Lower leg skin (tissue), 4 donors: ENCODE measurements at regions not wholly inside any gene's neighbourhood (a gene's known extent, or its start where the extent isn't known, plus 50 kb on each side); places are given as distances from the start of the nearest gene placed in this dataset.

ENCODE experiments used
- DNase-seq, 2 donors: peaks; one replicate each; pipeline ENCODE4 v3.0.0-alpha.2; 2019; ENCODE audit warnings: low spot score in 2 of 2
- H3K4me3 ChIP-seq: fragments of 200-600 bp; sonication (generic); 2 replicates; pipeline ENCODE4 v1.5.1; 2017; ENCODE audit warnings: mild to moderate bottlenecking, low read depth; ENCODE audit not compliant: poor library complexity, severe bottlenecking
- CTCF ChIP-seq, 3 donors: fragments of 450-650 bp; IDR thresholded peaks; one replicate each; pipeline ENCODE4 v1.5.1; 2016; ENCODE audit warnings: antibody characterized with exemption in 3 of 3, mild to moderate bottlenecking in 3 of 3, moderate library complexity in 2 of 3
- POLR2A ChIP-seq, 2 donors: fragments of 450-650 bp; IDR thresholded peaks; one replicate each; pipeline ENCODE4 v1.6.1; 2016 to 2017; ENCODE audit warnings: antibody characterized with exemption in 2 of 2, mild to moderate bottlenecking in 1 of 2, moderate library complexity in 1 of 2
- WGBS, 2 donors: methylation state at CpG; one replicate each; pipeline ENCODE4 v1.1.5; 2018; 5-methylcytosine and 5-hydroxymethylcytosine counted together
- intact Hi-C: fragments of 100-400 bp; cut with DNase I; formaldehyde crosslinking; loops from one replicate; pipeline ENCODE4 v1.15.0; 2023; ENCODE audit warnings: low total_unique reads

- 89 to 94% methylated on average over 3 of the region's 3 CpGs for WGBS, 2 donors
- no peak for TF ChIP-seq CTCF (IDR thresholded peaks at IDR 0.05)
- no peak for TF ChIP-seq POLR2A (IDR thresholded peaks at IDR 0.05)
- intact Hi-C loops = no loop called here
- no peak overlapping the region for H3K4me3 ChIP-seq
- DNase-seq = no peak
These were observed 103.3 kb upstream of the CNTLN start for GRCh38 chr9:17031546-17031945.

DNA sequence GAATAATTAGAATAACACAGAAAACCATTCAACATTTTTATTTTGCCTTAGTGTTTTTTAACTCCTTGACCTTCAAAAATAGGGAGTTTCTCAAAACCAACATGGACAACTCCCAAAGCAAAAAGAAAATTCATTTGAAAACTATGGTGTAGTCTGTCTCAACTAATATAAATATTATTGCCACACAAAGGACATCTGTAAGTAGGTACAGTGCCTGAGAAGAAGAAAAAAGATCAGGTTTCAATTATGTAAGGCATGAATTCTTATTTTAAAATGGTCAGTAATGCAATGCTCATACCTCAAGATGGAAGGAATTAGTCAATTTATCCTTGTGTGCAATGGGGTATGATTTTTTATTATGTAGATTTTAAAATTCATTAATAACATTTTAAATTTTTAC, 109.6 kb upstream of the CNTLN start:
- TF ChIP-seq CTCF (IDR thresholded peaks at IDR 0.05) = no peak
- no peak for TF ChIP-seq POLR2A (IDR thresholded peaks at IDR 0.05)
- no peak overlapping the region for H3K4me3 ChIP-seq
- intact Hi-C loops = no loop called here
- DNase-seq = no peak

DNA sequence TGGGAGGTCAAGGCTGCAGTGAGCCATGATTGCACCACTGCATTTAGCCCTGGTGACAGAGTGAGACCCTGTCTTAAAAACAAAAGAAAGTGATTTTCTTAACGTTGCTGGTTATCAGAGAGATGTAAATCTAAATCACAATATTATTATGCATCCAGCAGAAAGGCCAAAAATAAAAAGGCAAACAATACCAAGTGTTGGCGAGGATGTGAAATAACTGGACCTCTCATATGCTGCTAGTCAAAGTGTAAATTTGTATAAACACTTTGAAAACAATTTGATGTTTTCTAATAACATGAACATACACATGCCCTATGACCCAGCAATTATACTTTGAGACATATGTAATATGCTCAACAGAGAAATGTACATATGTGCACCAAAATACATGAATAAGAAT, 110.7 kb upstream of the CNTLN start:
- no peak for DNase-seq
- no peak overlapping the region for H3K4me3 ChIP-seq
- intact Hi-C loops = no loop called here
- 88 to 94% methylated on average over 2 of the region's 2 CpGs for WGBS, 2 donors
- TF ChIP-seq POLR2A (IDR thresholded peaks at IDR 0.05) (no peak), CTCF (IDR thresholded peaks at IDR 0.05) (no peak)

DNA sequence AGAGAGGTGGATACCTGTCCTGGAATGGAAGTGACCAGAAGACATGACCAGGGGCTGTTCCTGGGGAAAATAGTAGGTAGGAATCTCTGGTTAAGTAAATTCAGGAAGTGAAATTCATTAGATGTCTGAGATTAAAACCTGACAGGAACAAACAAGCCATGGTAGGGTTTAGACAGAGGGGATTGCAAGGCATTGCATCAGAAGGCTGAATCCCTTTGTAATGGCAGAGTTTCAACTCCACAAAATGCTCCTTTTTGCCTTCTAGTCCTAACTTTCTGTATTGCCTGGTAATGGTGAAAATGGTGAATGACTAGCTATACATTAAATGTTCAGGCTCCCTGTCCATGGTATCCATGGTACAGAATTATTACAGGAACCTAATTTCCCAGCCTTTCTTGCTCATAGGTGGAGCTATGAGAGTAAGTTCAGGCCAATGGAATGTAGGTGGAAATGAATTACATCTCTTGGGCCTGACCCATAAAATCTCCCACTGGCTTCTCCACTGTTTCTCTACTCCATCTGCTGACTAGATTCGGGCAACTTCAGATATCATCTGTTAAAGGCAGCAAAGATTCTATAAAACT, 113.4 kb upstream of the CNTLN start:
- WGBS, 2 donors = 62% methylated on average over 1 of the region's 1 CpG
- no peak overlapping the region for H3K4me3 ChIP-seq
- intact Hi-C loops = no loop called here
- TF ChIP-seq CTCF (IDR thresholded peaks at IDR 0.05) = no peak
- TF ChIP-seq POLR2A (IDR thresholded peaks at IDR 0.05) = no peak
- DNase-seq = no peak

GRCh38 chr9:17019398-17019797, 115.4 kb upstream of the CNTLN start:
- H3K4me3 ChIP-seq = no peak overlapping the region
- no peak for DNase-seq
- no peak for TF ChIP-seq POLR2A (IDR thresholded peaks at IDR 0.05)
- no peak for TF ChIP-seq CTCF (IDR thresholded peaks at IDR 0.05)
- intact Hi-C loops = no loop called here

DNA sequence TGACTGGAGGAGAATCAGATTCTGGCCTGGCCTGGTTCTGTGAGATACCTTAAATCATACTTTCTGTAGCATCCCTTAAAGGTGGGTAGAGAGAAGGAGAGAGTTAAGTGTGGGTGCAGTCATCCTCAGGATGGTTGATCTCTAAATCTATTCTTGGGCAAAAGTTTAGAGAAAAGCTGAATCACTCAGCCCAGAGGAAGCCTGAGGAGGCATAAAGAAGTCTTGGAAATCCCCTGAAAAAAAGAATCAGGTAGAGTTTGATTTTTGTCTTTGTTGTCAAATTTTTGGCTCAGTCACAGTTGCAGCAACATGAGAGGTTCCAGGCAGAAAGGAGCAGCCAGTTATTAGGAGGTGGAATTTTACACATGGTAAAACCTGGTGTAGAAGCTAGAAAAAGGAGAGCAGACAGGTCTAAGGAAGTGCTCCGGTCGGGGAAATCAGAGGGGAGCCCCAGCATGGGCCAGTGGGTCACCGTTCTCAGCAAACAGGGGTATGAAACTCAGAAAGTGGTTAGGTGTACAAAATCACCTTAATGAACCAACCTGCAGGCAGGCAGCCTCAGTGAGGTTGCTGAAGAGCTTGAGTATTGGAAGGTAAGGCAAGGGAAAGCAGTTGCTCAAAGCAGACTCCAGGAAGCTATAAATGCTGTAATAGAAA, 116.2 kb upstream of the CNTLN start:
- intact Hi-C loops = no loop called here
- WGBS, 2 donors = 46 to 53% methylated on average over 3 of the region's 3 CpGs

More for the DNA sequence above, 116.2 kb upstream of the CNTLN start:
- no peak for TF ChIP-seq POLR2A (IDR thresholded peaks at IDR 0.05)
- no peak for TF ChIP-seq CTCF (IDR thresholded peaks at IDR 0.05)
- no peak overlapping the region for H3K4me3 ChIP-seq
- no peak for DNase-seq
